Stimulated activated CD4-positive, alpha-beta T cell treated with anti-CD3 and anti-CD28 coated beads, Interleukin-2, amount 100 ng/mL, for 24 hours (primary cell): ENCODE measurements at regions not wholly inside any gene's neighbourhood (a gene's known extent, or its start where the extent isn't known, plus 50 kb on each side); places are given as distances from the start of the nearest gene placed in this dataset.
"Not testable (repeated sequence)": the region's sequence is repeated elsewhere in the genome, so short reads cannot be mapped to it uniquely, and the experiment has no call there.

Experiments used
- DNase-seq, 2 donors: peaks; one replicate each; pipeline ENCODE4 v3.0.0-alpha.2; 2020

DNA sequence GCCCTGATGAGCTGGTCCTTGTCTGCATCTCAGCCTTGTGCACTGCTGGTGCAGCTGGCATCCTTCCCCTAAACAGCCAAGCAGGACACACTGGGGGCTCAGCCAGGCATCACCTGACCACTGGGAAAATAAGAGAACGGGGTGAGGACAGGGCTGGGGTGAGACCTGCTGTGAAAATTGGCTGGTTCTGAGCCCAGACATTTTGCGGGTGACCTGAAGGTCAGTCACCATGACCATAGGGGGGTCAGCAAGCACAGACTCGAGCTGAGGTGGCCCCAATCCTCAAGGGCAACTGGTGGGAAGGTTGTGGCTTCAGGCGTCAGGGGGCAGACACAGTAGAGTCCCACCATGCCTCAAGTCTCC is 144.9 kb upstream of the TWIST2 start:
- DNase-seq, result no peak

DNA sequence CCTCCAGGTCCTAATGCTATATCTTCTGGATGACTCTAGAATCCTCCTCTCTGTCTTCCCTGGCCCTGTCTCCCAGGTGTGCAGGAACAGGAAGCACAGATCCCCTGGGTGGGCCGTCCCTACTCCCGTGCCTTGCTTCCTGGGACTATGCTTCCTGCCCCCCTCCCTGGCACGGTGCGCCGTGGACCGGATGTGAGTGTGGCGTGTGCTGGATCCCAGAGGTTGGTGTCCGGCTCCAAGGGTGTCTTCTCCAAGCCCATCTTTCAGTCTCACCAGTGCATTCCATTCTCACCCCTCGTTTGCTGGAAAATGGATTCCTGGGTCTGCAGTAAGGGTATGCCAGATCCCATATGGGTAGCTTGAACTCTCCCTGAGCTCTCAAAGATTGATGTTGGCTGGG is 144.4 kb upstream of the TWIST2 start:
- DNase-seq, result no peak

DNA sequence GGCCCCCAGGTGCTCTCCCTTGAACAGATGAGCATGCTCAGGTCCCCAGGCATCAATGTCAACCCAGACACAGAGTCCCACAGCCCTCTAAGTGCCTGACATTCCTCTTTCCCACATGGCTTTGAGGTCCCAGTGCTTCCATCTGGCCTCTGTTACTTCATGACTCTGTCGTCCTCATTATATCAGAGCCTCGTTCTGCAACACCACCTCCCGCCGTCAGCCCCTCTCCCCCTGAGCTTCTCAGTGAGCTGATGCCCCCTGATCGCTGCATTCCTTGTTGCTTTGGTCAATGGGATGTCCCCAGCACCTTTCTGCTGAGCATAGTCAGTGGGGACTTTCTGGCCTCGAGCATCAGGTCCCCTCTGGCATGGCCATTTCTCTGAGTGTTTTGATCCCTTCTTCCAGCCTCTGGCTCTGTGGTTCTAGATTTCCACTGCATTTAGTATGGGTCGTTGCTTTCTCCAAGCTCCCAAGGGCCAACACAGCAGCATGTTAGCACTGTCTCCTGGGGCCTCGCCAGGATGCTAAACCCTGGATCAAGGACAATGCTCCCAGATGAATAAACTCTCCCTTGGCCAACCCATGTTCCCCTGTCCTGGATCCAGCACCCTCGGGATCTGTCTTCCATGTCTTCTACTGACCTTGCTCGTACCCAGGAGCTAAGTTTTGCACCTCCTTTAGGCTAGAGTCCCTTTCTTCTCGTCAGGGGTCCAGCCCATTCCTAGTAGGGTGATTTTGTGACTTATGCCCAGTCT is 143.2 kb upstream of the TWIST2 start:
- no peak for DNase-seq

DNA sequence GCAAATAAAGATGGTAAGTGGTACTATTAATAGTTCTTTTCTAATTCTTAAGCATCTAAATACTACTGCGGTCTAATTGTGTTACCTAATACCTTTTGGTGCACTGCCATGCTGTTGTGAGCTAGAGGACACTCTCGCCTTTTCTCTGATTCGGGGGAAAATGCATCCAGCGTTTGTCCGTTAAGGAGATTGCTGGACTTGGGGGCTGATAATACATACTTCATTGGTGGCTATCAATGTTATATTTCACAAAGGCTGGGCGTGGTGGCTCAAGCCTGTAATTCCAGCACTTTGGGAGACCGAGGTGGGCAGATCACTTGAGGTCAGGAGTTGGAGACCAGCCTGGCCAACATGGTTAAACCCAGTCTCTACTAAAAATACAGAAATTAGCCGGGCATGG is 141.7 kb upstream of the TWIST2 start:
- no peak for DNase-seq

GRCh38 chr2:238706673-238707072 is 141.2 kb upstream of the TWIST2 start:
- DNase-seq, result no peak

DNA sequence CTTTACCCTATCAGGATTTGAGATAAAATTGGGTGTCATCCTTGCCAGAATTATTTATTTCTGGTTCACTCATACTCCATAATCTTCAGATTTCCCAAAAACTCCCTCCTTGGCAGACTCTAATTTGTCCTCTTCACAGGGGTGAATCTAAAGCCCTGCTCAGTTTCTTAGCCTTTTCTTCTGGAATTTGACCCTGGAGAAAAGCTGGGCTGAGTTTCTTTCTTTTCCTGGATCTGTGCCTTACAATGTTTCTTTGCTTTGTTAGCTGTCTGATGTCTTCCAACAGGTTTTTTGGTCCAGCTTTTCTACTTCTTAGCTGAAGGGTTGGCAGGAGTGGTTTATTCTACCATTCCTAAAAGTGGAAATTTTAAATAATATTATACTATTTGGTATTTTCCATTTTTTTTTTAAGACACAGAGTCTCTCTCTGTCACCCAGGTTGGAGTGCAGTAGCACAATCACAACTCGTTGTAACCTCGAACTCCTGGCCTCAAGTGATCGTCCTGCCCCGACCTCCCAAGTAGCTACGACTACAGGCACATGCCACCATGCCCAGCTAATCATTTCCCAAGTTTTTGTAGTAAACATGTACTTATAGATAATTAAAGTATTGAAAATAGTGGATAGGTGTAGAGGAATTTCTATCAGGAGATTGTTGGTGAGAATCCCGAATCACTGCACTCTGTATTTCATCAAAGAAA is 138.4 kb upstream of the TWIST2 start:
- no peak for DNase-seq

GRCh38 chr2:238710032-238710735 is 137.7 kb upstream of the TWIST2 start:
- no peak for DNase-seq

GRCh38 chr2:238710787-238711186 is 137.1 kb upstream of the TWIST2 start:
- DNase-seq, result no peak

DNA sequence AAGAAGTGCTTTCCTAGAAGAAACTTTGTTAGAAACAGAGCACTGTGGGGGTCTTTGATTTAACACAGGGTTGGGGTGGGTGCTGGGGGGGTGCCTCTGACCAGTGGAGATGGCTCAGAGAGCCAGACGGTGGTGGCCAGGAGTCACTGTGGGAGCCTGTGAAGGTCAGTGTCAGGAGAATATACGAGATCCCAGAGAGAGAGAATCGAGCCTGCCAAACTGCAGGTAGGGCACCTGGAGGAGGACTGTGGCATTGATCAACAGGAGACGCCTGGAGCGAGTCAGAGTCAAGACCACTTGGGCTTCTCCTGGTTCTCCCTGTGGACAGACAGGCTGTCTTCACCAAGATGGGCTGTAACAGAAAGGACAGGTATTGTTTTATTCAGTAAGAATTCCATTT is 136.5 kb upstream of the TWIST2 start:
- DNase-seq, result no peak

- no peak for DNase-seq
Measured at GRCh38 chr2:238712011-238712410, 135.9 kb upstream of the TWIST2 start.

DNA sequence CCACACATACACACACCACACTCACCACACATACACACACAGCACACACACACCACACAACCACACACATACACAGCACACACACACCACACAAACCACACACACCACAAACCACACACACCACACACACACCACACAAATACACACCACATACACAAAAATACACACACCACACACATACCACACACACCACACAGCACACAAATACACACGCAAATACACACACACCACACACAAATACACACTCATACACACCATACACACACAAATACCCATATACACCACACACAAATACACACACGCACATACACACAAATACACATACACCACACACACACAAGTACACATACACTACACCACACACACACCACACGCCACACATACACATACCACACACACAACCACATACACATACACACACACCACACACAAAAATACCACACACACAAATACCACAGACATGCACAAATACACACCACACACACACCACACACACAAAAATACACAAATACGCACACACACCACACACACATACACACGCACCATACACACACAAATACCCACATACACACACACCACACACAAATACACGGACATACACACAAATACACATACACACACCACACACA is 134.6 kb upstream of the TWIST2 start:
- no peak for DNase-seq

- DNase-seq, result no peak
Measured at GRCh38 chr2:238714038-238714528, 133.8 kb upstream of the TWIST2 start.

GRCh38 chr2:238716171-238716570 is 131.7 kb upstream of the TWIST2 start:
- DNase-seq, result no peak

- DNase-seq, result no peak
Measured at GRCh38 chr2:238716585-238716984, 131.3 kb upstream of the TWIST2 start.

- no peak for DNase-seq
Measured at GRCh38 chr2:238717084-238717483, 130.8 kb upstream of the TWIST2 start.

DNA sequence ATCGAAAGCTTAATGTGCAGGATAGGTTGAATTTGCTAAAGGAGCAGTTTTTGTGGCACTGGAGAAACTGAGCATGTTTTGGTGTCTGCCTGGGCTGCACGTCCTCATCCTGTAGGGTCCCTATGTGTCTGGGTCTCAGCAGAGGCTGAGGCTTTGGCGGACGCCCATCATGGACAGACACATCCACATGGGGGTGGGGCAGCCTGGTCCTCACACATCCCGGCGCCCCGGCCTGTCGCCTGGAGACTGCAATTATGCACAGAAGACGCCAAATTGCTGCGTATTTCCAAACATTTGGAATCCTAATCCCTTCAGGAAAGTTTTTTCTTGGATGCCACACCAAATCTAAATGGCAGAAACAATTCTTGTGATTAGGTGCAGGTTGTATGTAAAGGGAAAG is 128.2 kb upstream of the TWIST2 start:
- DNase-seq, result no peak

DNA sequence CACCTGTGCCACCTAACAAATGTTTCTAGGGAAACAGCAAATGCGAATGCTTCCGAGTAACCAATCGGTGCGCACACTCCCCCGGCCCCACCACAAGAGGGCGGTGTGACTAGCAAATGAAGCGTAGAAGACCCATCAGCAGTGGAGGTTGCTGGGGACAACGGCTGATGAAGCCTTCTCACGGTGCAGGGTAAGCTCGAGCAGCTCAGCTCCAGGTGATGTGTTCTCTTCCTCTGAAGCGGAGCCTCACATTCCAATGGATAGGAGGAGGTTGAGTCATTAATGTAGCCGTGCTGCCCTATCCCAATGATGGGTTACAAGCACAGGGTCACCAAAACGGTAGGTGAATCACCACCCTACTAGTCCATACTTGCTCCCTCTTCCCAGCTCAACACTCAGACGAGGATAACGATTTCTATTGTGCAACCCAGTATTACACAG is 127.6 kb upstream of the TWIST2 start:
- peak; percentile 62 to 76 for DNase-seq

DNA sequence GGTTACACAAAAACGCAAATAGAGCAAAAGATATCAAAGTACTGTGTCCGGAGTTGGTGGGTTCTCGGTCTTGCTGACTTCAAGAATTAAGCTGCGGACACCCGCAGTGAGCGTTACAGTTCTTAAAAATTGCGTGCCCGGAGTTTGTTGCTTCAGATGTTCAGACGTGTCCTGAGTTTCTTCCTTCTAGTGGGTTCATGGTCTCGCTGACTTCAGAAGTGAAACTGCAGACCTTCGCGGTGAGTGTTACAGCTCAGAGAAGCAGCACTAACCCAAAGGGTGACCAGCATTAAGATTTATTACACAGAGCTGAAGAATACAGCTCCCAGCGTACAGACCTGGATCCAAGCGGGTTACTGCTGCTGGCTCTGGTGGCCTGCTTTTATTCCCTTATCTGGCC is 125.7 kb upstream of the TWIST2 start:
- no peak for DNase-seq

GRCh38 chr2:238722883-238723282 is 125.0 kb upstream of the TWIST2 start:
- no peak for DNase-seq

GRCh38 chr2:238723740-238724320 is 124.1 kb upstream of the TWIST2 start:
- DNase-seq, result not testable (repeated sequence)

DNA sequence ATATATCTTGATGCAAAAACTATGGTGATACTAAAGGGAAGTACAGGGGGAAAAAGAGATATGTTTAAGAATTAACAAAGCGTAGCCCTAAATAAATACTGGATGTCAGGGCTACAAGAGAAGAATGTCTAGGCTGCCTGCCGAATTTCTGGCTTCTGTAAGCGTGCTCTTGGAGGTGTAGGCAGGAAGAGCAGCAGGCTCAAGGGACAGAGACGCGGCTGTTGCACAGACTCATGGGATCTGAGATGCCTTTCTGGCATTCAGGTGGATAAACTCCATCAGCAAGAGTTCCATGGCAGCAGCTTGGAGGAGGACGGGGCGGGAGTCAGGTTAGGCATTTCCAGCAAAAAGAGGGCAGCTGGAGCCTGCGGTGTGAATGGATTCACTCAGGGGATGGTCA is 123.2 kb upstream of the TWIST2 start:
- DNase-seq, result no peak

GRCh38 chr2:238725298-238725697 is 122.6 kb upstream of the TWIST2 start:
- DNase-seq, result no peak
